Left lung (tissue), 4 donors: ENCODE measurements at regions not wholly inside any gene's neighbourhood (a gene's known extent, or its start where the extent isn't known, plus 50 kb on each side); places are given as distances from the start of the nearest gene placed in this dataset.

Experiments
- ATAC-seq: fragments of 200-7000 bp; cut with Tn5 transposase; one replicate; pipeline ENCODE4 v1.9.1; 2020; ENCODE audit warnings: moderate library complexity
- DNase-seq, 4 donors: peaks; one replicate each; pipeline ENCODE4 v3.0.0-alpha.2; 2013 to 2020
- H3K27ac ChIP-seq, 2 donors: fragments of 200-600 bp; sonication (generic) in 1 of 2; one replicate each; pipeline versions ENCODE4 v1.5.0 to v1.8.0; 2020 to 2021
- H3K27me3 ChIP-seq, 2 donors: fragments of 200-600 bp; sonication (generic) in 1 of 2; one replicate each; pipeline versions ENCODE4 v1.5.0 to v1.8.0; 2020 to 2021
- H3K36me3 ChIP-seq, 2 donors: fragments of 200-600 bp; sonication (generic) in 1 of 2; one replicate each; pipeline versions ENCODE4 v1.5.0 to v1.8.0; 2020 to 2021
- H3K4me1 ChIP-seq, 2 donors: fragments of 200-600 bp; one replicate each; pipeline ENCODE4 v1.8.0; 2021
- H3K4me3 ChIP-seq, 2 donors: fragments of 200-600 bp; sonication (generic) in 1 of 2; one replicate each; pipeline versions ENCODE4 v1.5.0 to v1.8.0; 2020 to 2021; ENCODE audit warnings: mild to moderate bottlenecking in 1 of 2
- H3K9me3 ChIP-seq, 2 donors: fragments of 200-600 bp; sonication (generic) in 1 of 2; one replicate each; pipeline versions ENCODE4 v1.5.0 to v1.8.0; 2020 to 2021
- CTCF ChIP-seq, 2 donors: fragments of 200-600 bp; sonication (generic) in 1 of 2; IDR thresholded peaks; one replicate each; pipeline versions ENCODE4 v1.5.0 to v1.8.0; 2021; ENCODE audit warnings: antibody characterized with exemption in 2 of 2
- intact Hi-C, 2 donors: fragments of 100-400 bp; cut with DNase I; formaldehyde crosslinking; loops; one replicate each; pipeline versions ENCODE4 v1.11.2 to v1.14.2; 2022
- donor health status: DM: no; HTN: yes; CAD: no.
- donor health status: DM: no; HTN: no; CAD: no.

DNA sequence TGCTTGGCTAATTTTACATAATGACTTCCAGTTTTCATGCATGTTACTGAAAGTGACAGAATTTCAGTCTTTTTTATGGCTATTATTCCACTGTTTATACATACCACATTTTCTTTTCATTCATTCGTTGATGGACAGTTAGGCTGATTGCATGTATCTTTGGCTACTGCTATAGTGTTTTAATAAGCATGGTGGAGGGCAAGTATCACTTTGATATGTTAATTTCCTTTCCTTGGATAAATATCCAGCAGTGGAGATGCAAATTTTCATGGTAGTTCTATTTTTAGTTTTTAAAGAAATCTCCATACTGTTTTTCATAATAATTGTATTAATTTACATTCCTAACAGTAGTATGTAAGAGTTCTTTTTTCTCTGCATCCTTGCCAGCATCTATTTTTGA, 297.9 kb downstream of the PRR16 start:
- intact Hi-C loops = no loop called here
- ATAC-seq (no peak), DNase-seq (no peak)
- H3K27ac ChIP-seq = no peak overlapping the region
- H3K4me1 ChIP-seq = no peaks in the 10 kb centered on the region
- H3K27me3 ChIP-seq = no peaks in the 10 kb centered on the region
- TF ChIP-seq CTCF (IDR thresholded peaks at IDR 0.05) = no peak
- H3K4me3 ChIP-seq = no peak overlapping the region
- H3K9me3 ChIP-seq = peaks cover 0 to 3% of the 10 kb centered on the region in 2 donors
- no peaks in the 10 kb centered on the region for H3K36me3 ChIP-seq

GRCh38 chr5:120765189-120765588, 301.1 kb downstream of the PRR16 start:
- H3K4me1 ChIP-seq = no peaks in the 10 kb centered on the region
- no peaks in the 10 kb centered on the region for H3K27me3 ChIP-seq
- TF ChIP-seq CTCF (IDR thresholded peaks at IDR 0.05) = no peak
- no peak overlapping the region for H3K27ac ChIP-seq
- H3K9me3 ChIP-seq = no peaks in the 10 kb centered on the region
- no peak for ATAC-seq
- DNase-seq = peak in 2 of 4 donors; percentile 3 to 19
- no peak overlapping the region for H3K4me3 ChIP-seq
- H3K36me3 ChIP-seq = no peaks in the 10 kb centered on the region
- intact Hi-C loops = no loop called here

DNA sequence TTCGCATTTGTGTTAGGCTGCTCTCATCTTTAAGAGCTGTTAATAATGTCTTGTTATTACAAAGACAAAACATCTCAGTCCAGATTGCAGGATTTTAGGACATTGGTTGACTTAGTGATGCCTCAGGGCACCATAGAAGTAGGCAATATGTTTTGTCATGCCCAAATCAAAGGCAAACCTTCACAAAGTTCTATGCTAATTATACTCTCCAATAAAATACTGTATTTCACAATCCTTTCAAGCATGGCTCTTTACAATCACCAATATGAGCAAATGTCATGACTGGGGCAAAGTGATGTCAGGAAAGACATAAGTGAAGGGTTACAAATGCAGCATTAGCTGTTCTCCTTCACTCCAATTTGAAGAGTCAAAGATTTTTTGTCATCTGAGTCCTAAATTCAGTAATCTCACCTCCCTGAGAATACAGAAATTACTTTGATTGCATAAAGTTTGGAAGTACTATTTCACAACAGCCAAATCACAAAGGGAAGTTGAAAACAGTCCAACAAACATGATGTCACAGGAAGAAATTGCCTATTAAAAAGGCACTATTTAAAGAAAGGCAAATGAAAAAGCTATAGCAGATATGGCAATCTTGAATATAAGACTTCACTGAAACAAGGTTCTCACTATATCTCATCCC, 303.2 kb downstream of the PRR16 start:
- ATAC-seq (peak; percentile 16), DNase-seq (peak in 2 of 4 donors; percentile 55 to 66)
- Histone ChIP-seq H3K4me1 (no peaks in the 10 kb centered on the region), H3K4me3 (no peak overlapping the region), H3K27me3 (no peaks in the 10 kb centered on the region), H3K36me3 (no peaks in the 10 kb centered on the region), H3K27ac (peak overlapping the region; percentile 4 to 28), H3K9me3 (no peaks in the 10 kb centered on the region)
- intact Hi-C loops = no loop called here
- TF ChIP-seq CTCF (IDR thresholded peaks at IDR 0.05) = no peak

GRCh38 chr5:120769312-120769872, 305.3 kb downstream of the PRR16 start:
- ATAC-seq (no peak), DNase-seq (no peak)
- no peak for TF ChIP-seq CTCF (IDR thresholded peaks at IDR 0.05)
- Histone ChIP-seq H3K27ac (no peak overlapping the region), H3K4me1 (no peaks in the 10 kb centered on the region), H3K36me3 (no peaks in the 10 kb centered on the region), H3K27me3 (no peaks in the 10 kb centered on the region), H3K4me3 (no peak overlapping the region), H3K9me3 (no peaks in the 10 kb centered on the region)
- intact Hi-C loops = no loop called here

DNA sequence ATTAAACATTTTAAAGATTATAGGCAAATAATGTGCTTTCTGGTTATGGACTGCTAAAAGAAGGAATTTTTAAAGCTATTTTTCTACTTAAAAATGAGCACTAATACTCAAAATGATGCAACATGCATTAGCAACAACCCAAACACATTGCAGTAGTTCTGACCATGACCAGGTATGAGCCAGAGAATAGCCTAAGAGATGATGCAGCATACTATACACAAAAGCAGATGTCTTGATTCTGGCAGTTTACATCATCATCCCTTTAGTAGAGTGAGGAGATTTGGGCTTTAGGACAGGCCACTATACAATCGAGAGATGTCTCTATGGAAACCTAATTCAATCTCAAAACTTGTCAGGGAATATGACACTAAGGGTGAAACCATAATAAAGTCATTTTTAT, 307.1 kb downstream of the PRR16 start:
- ATAC-seq = no peak
- Histone ChIP-seq H3K9me3 (no peaks in the 10 kb centered on the region), H3K4me1 (no peaks in the 10 kb centered on the region), H3K36me3 (no peaks in the 10 kb centered on the region), H3K4me3 (no peak overlapping the region), H3K27me3 (no peaks in the 10 kb centered on the region), H3K27ac (no peak overlapping the region)
- intact Hi-C loops = no loop called here
- TF ChIP-seq CTCF (IDR thresholded peaks at IDR 0.05) = no peak
- DNase-seq = no peak
